ENCODE measurements at regions not wholly inside any gene's neighbourhood (a gene's known extent, or its start where the extent isn't known, plus 50 kb on each side); places are given as distances from the start of the nearest gene placed in this dataset.

- Histone ChIP-seq H3K9me3 (replicated peaks; ENCODE audit: control insufficient read depth, insufficient read depth, low read length) (no peaks in the 10 kb centered on the region), H3K4me3 (replicated peaks in 1 of 3; ENCODE audit: insufficient read depth in 1 of 3, low read depth in 1 of 3, low read length in 3 of 3) (no peak overlapping the region), H3K79me2 (ENCODE audit: control insufficient read depth, insufficient read depth, low read length) (no peaks in the 10 kb centered on the region), H2AFZ (ENCODE audit: low read depth, low read length) (no peak overlapping the region), H3K9ac (replicated peaks; ENCODE audit: extremely low read depth, insufficient read depth, low read length) (no peak overlapping the region), H3K36me3 (ENCODE audit: control insufficient read depth in 2 of 2, extremely low read depth in 1 of 2, insufficient read depth in 2 of 2, low read length in 2 of 2) (no peaks in the 10 kb centered on the region), H3K4me1 (ENCODE audit: control insufficient read depth, extremely low read depth, insufficient read depth, low read length) (no peaks in the 10 kb centered on the region), H3K9me1 (replicated peaks; ENCODE audit: control insufficient read depth, extremely low read depth, insufficient read depth, low read length) (no peaks in the 10 kb centered on the region), H3K4me2 (ENCODE audit: insufficient read depth, low read length) (no peak overlapping the region), H3K27ac (ENCODE audit: insufficient read depth, low read depth, low read length) (no peak overlapping the region), H3K27me3 (ENCODE audit: control insufficient read depth in 2 of 2, insufficient read depth in 2 of 2, low read length in 2 of 2) (no peaks in the 10 kb centered on the region), H4K20me1 (replicated peaks; ENCODE audit: control insufficient read depth, extremely low read depth, insufficient read depth, low read length) (no peaks in the 10 kb centered on the region)
- TF ChIP-seq JUN (IDR thresholded peaks at IDR 0.05; ENCODE audit: borderline replicate concordance, insufficient read depth, insufficient read length, low read depth) (no peak), FOS (IDR thresholded peaks at IDR 0.05; ENCODE audit: borderline replicate concordance, insufficient read depth, low read length) (no peak), POLR2AphosphoS5 (IDR thresholded peaks at IDR 0.05; ENCODE audit: insufficient read depth, low read depth, low read length) (no peak), EZH2 (IDR thresholded peaks at IDR 0.05; ENCODE audit: borderline replicate concordance, low read depth, low read length, severe bottlenecking) (no peak), MYC (IDR thresholded peaks at IDR 0.05; ENCODE audit: low read depth, low read length) (no peak), GATA2 (IDR thresholded peaks at IDR 0.05; ENCODE audit: insufficient read depth, insufficient read length, low read depth, low read length) (no peak), POLR2A (IDR thresholded peaks at IDR 0.05; ENCODE audit: low read depth, low read length) (no peak)
- TF ChIP-seq, protein P1, sequence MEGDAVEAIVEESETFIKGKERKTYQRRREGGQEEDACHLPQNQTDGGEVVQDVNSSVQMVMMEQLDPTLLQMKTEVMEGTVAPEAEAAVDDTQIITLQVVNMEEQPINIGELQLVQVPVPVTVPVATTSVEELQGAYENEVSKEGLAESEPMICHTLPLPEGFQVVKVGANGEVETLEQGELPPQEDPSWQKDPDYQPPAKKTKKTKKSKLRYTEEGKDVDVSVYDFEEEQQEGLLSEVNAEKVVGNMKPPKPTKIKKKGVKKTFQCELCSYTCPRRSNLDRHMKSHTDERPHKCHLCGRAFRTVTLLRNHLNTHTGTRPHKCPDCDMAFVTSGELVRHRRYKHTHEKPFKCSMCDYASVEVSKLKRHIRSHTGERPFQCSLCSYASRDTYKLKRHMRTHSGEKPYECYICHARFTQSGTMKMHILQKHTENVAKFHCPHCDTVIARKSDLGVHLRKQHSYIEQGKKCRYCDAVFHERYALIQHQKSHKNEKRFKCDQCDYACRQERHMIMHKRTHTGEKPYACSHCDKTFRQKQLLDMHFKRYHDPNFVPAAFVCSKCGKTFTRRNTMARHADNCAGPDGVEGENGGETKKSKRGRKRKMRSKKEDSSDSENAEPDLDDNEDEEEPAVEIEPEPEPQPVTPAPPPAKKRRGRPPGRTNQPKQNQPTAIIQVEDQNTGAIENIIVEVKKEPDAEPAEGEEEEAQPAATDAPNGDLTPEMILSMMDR (IDR thresholded peaks at IDR 0.05; ENCODE audit: extremely low read depth in 1 of 2, insufficient read depth in 1 of 2, low read depth in 1 of 2, low read length in 2 of 2) = no peak
- TF ChIP-seq, protein P2, sequence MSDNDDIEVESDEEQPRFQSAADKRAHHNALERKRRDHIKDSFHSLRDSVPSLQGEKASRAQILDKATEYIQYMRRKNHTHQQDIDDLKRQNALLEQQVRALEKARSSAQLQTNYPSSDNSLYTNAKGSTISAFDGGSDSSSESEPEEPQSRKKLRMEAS (IDR thresholded peaks at IDR 0.05; ENCODE audit: insufficient read depth, insufficient read length) = no peak
- dilution Hi-C loops (cut with MboI; ENCODE audit: extremely low pct_ligation_motif_present, low sequenced_read_pairs) (no loop called here), intact Hi-C loops (cut with micrococcal nuclease) (no loop called here)
- CTCF ChIA-PET = no interaction called here
- BruUV-seq (replicated peaks) = no TSS peak
- POLR2A ChIA-PET = no interaction called here
- no peak for DNase-seq (ENCODE audit: low read depth, low spot score)
- FAIRE-seq = no peak
These were observed 206.7 kb upstream of the PROK2 start for GRCh38 chr3:71991681-71992080.

Measured in endothelial cell of umbilical vein (primary cell).